Endodermal cell (in vitro differentiated cells): ENCODE measurements at regions not wholly inside any gene's neighbourhood (a gene's known extent, or its start where the extent isn't known, plus 50 kb on each side); places are given as distances from the start of the nearest gene placed in this dataset.

ENCODE experiments used
- DNase-seq: peaks from one replicate; pipeline ENCODE4 v3.0.0-alpha.2; 2017
- H3K27ac ChIP-seq: 2 replicates; pipeline ENCODE4 v1.5.1; 2013; ENCODE audit warnings: mild to moderate bottlenecking, low read depth, low read length, moderate library complexity
- H3K27me3 ChIP-seq: 2 replicates; pipeline ENCODE4 v1.6.1; 2013; ENCODE audit warnings: mild to moderate bottlenecking, low read length, moderate library complexity; ENCODE audit not compliant: insufficient read depth, control insufficient read depth, poor library complexity, severe bottlenecking
- H3K36me3 ChIP-seq: 2 replicates; pipeline ENCODE4 v1.7.0; 2013; ENCODE audit warnings: mild to moderate bottlenecking, low read length, moderate library complexity; ENCODE audit not compliant: control insufficient read depth, insufficient read depth
- H3K4me1 ChIP-seq: one replicate; pipeline ENCODE4 v1.7.0; 2013; ENCODE audit warnings: low read length; ENCODE audit not compliant: control insufficient read depth, insufficient read depth
- H3K4me3 ChIP-seq: 2 replicates; pipeline ENCODE4 v1.5.1; 2013; ENCODE audit warnings: mild to moderate bottlenecking, low read length, moderate library complexity
- H3K9ac ChIP-seq: 2 replicates; pipeline ENCODE4 v1.6.1; 2013; ENCODE audit warnings: mild to moderate bottlenecking, low read length, moderate library complexity; ENCODE audit not compliant: poor library complexity, severe bottlenecking; ENCODE audit errors: extremely low read depth
- H3K9me3 ChIP-seq: 2 replicates; pipeline ENCODE4 v1.6.1; 2013; ENCODE audit warnings: mild to moderate bottlenecking, low read length, moderate library complexity; ENCODE audit not compliant: control insufficient read depth
- H3K27ac Mint-ChIP-seq: 2 replicates; pipeline ENCODE4 v1.8.0; 2020; ENCODE audit warnings: mixed read lengths
- H3K27me3 Mint-ChIP-seq: 2 replicates; pipeline ENCODE4 v1.8.0; 2021; ENCODE audit warnings: mild to moderate bottlenecking, mixed read lengths; ENCODE audit not compliant: insufficient read depth
- H3K36me3 Mint-ChIP-seq: 2 replicates; pipeline ENCODE4 v1.8.0; 2020; ENCODE audit warnings: low read depth, mixed read lengths
- H3K4me1 Mint-ChIP-seq: 2 replicates; pipeline ENCODE4 v1.8.0; 2020; ENCODE audit warnings: mixed read lengths
- H3K4me3 Mint-ChIP-seq: 2 replicates; pipeline ENCODE4 v1.8.0; 2020; ENCODE audit warnings: mild to moderate bottlenecking, moderate library complexity, mixed read lengths
- H3K9me3 Mint-ChIP-seq: 2 replicates; pipeline ENCODE4 v1.8.0; 2020; ENCODE audit warnings: mild to moderate bottlenecking, mixed read lengths
- WGBS, 2 experiments: methylation state at CpG; one replicate each; pipeline versions ENCODE4 v1.1.5 to v1.1.7; 2013; ENCODE audit warnings: missing lambda C conversion rate in 2 of 2, mixed read lengths in 1 of 2; ENCODE audit not compliant: insufficient coverage in 1 of 2, insufficient read length in 1 of 2; 5-methylcytosine and 5-hydroxymethylcytosine counted together
- TF ChIP-seq, protein P1 (sequence below): fragments of 200-600 bp; sonication (generic); conservative IDR thresholded peaks from 2 replicates; pipeline ENCODE4 v1.5.0; 2021; ENCODE audit warnings: antibody characterized with exemption, mild to moderate bottlenecking

DNA sequence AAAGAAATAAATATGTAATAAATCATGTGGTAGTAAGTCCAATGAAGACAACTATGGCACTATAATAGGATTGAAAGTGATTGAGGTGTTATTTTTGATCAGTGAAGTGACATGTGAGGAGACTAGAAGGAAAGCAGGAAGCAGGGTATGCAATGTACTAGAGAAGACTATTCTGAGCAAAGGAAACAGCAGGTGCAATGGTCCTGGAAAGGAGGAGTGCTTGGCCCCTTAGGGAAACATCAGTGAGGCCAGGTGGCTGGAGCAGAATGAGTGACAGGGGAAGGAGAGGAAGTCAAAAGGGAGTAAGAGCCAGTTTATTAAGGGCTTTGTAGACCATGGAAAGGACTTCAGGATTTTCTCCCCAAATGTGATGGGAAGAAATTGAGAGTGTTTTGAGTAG, 207.6 kb upstream of the HCCS start:
- Histone ChIP-seq H3K4me3 (no peak overlapping the region), H3K27me3 (no peaks in the 10 kb centered on the region), H3K9me3 (no peaks in the 10 kb centered on the region), H3K4me1 (no peaks in the 10 kb centered on the region), H3K27ac (no peak overlapping the region), H3K9ac (no peak overlapping the region), H3K36me3 (no peaks in the 10 kb centered on the region)
- Mint-ChIP-seq H3K36me3 (no peaks in the 10 kb centered on the region), H3K4me1 (no peaks in the 10 kb centered on the region), H3K27ac (no peak overlapping the region), H3K27me3 (no peaks in the 10 kb centered on the region), H3K9me3 (peaks cover 32% of the 10 kb centered on the region), H3K4me3 (no peak overlapping the region)
- no peak for DNase-seq
- TF ChIP-seq, protein P1, sequence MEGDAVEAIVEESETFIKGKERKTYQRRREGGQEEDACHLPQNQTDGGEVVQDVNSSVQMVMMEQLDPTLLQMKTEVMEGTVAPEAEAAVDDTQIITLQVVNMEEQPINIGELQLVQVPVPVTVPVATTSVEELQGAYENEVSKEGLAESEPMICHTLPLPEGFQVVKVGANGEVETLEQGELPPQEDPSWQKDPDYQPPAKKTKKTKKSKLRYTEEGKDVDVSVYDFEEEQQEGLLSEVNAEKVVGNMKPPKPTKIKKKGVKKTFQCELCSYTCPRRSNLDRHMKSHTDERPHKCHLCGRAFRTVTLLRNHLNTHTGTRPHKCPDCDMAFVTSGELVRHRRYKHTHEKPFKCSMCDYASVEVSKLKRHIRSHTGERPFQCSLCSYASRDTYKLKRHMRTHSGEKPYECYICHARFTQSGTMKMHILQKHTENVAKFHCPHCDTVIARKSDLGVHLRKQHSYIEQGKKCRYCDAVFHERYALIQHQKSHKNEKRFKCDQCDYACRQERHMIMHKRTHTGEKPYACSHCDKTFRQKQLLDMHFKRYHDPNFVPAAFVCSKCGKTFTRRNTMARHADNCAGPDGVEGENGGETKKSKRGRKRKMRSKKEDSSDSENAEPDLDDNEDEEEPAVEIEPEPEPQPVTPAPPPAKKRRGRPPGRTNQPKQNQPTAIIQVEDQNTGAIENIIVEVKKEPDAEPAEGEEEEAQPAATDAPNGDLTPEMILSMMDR, result no peak

DNA sequence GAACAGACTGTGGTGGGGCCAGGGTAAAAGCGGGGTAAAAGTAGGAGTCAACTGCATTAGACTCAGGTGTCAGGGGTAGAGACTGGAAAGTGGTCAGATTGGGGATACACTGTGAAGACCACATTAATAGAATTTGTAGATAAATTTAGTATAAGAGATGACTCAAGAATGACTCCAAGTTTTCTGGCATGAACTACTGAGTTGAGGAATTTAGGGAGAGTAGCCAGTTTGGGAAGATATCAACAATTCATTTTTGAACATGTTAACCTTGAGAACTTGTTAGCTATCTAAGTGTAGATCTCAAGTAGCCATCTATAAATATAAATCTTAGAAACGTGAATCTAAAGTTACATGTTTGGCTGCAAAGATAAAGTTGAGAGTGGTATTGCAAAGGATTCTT, 206.9 kb upstream of the HCCS start:
- no peak overlapping the region for H3K4me3 Mint-ChIP-seq
- H3K27me3 Mint-ChIP-seq, result no peaks in the 10 kb centered on the region
- Histone ChIP-seq H3K27ac (no peak overlapping the region), H3K9me3 (no peaks in the 10 kb centered on the region), H3K4me3 (no peak overlapping the region), H3K9ac (no peak overlapping the region), H3K4me1 (no peaks in the 10 kb centered on the region), H3K36me3 (no peaks in the 10 kb centered on the region), H3K27me3 (no peaks in the 10 kb centered on the region)
- H3K36me3 Mint-ChIP-seq, result no peaks in the 10 kb centered on the region
- H3K9me3 Mint-ChIP-seq, result peaks cover 38% of the 10 kb centered on the region
- H3K27ac Mint-ChIP-seq, result no peak overlapping the region
- no peaks in the 10 kb centered on the region for H3K4me1 Mint-ChIP-seq
- WGBS, 2 experiments, result 88 to 100% methylated on average over 1 of the region's 2 CpGs
- TF ChIP-seq, protein P1, result no peak
- no peak for DNase-seq

DNA sequence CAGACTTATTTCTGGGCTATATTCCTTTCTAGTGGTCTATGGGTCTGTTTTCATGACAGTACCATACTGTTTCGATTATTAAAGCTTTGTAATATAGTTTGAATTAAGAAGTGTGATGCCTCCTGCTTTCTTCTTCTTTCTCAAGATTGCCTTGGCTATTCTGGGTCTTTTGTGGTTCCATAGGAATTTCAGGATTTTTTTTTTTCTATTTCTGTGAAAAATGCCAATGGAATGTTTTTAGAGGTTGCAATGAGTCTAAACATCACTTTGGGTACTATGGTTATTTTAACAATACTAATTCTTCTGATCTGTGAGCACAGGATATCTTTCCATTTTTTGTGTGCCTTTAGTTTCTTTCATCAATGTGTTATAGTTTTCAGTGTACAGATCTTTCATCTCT, 204.3 kb upstream of the HCCS start:
- WGBS, 2 experiments, result 85% methylated on average over 1 of the region's 1 CpG; no CpG with 5 or more reads in 1 of the 2 experiments
- no peaks in the 10 kb centered on the region for H3K36me3 ChIP-seq
- Mint-ChIP-seq H3K4me1 (no peaks in the 10 kb centered on the region), H3K36me3 (no peaks in the 10 kb centered on the region), H3K27ac (no peak overlapping the region), H3K27me3 (no peaks in the 10 kb centered on the region), H3K4me3 (no peak overlapping the region), H3K9me3 (peaks cover 37% of the 10 kb centered on the region)
- no peak for DNase-seq
- no peak overlapping the region for H3K4me3 ChIP-seq
- H3K27ac ChIP-seq, result no peak overlapping the region
- no peaks in the 10 kb centered on the region for H3K4me1 ChIP-seq
- no peaks in the 10 kb centered on the region for H3K27me3 ChIP-seq
- TF ChIP-seq, protein P1, result no peak
- no peak overlapping the region for H3K9ac ChIP-seq
- no peaks in the 10 kb centered on the region for H3K9me3 ChIP-seq
